ENCODE measurements at regions not wholly inside any gene's neighbourhood (a gene's known extent, or its start where the extent isn't known, plus 50 kb on each side); places are given as distances from the start of the nearest gene placed in this dataset.

- intact Hi-C loops (cut with DNase I): no loop called here
- Histone ChIP-seq H3K4me3 (no peak overlapping the region), H3K27me3 (ENCODE audit: low read depth) (peaks cover 10% of the 10 kb centered on the region), H3K27ac (no peak overlapping the region), H3K36me3 (no peaks in the 10 kb centered on the region), H3K4me1 (peaks cover 5% of the 10 kb centered on the region), H3K9me3 (no peaks in the 10 kb centered on the region)
- TF ChIP-seq CTCF (IDR thresholded peaks at IDR 0.05): no peak
- ATAC-seq (no peak), DNase-seq (no peak)
Observed at GRCh38 chr2:120678251-120678650, 57.4 kb upstream of the GLI2 start.

GRCh38 chr2:120678926-120679325, 56.7 kb upstream of the GLI2 start:
- peaks cover 16% of the 10 kb centered on the region for H3K27me3 ChIP-seq (ENCODE audit: low read depth)
- H3K36me3 ChIP-seq: no peaks in the 10 kb centered on the region
- H3K4me1 ChIP-seq: peaks cover 5% of the 10 kb centered on the region
- DNase-seq (no peak), ATAC-seq (no peak)
- H3K27ac ChIP-seq: no peak overlapping the region
- H3K4me3 ChIP-seq: no peak overlapping the region
- H3K9me3 ChIP-seq: no peaks in the 10 kb centered on the region
- TF ChIP-seq CTCF (IDR thresholded peaks at IDR 0.05): no peak
- intact Hi-C loops (cut with DNase I): no loop called here

- intact Hi-C loops (cut with DNase I): no loop called here
- Histone ChIP-seq H3K9me3 (no peaks in the 10 kb centered on the region), H3K4me3 (no peak overlapping the region), H3K27me3 (ENCODE audit: low read depth) (peaks cover 15% of the 10 kb centered on the region), H3K27ac (no peak overlapping the region), H3K36me3 (no peaks in the 10 kb centered on the region), H3K4me1 (peaks cover 5% of the 10 kb centered on the region)
- DNase-seq (no peak), ATAC-seq (no peak)
- no peak for TF ChIP-seq CTCF (IDR thresholded peaks at IDR 0.05)
Observed at GRCh38 chr2:120679526-120679925, 56.1 kb upstream of the GLI2 start.

- Histone ChIP-seq H3K27me3 (ENCODE audit: low read depth) (peaks cover 15% of the 10 kb centered on the region), H3K36me3 (no peaks in the 10 kb centered on the region), H3K4me1 (peaks cover 5% of the 10 kb centered on the region), H3K27ac (no peak overlapping the region), H3K4me3 (no peak overlapping the region), H3K9me3 (no peaks in the 10 kb centered on the region)
- peak; percentile 85 for ATAC-seq
- DNase-seq: peak; percentile 84
- peak; percentile 35 for TF ChIP-seq CTCF (IDR thresholded peaks at IDR 0.05)
- intact Hi-C loops (cut with DNase I): loop anchor here (5.0 kb wide), 1 partner anchor 338 kb away; no protein-coding TSS in a partner anchor
Observed at GRCh38 chr2:120680136-120680761, 55.4 kb upstream of the GLI2 start.

GRCh38 chr2:120681181-120681580, 54.5 kb upstream of the GLI2 start:
- Histone ChIP-seq H3K27ac (no peak overlapping the region), H3K27me3 (ENCODE audit: low read depth) (peaks cover 15% of the 10 kb centered on the region), H3K4me1 (peaks cover 5% of the 10 kb centered on the region), H3K36me3 (no peaks in the 10 kb centered on the region), H3K4me3 (no peak overlapping the region), H3K9me3 (no peaks in the 10 kb centered on the region)
- intact Hi-C loops (cut with DNase I): loop anchor here (5.0 kb wide), 1 partner anchor 339 kb away; no protein-coding TSS in a partner anchor
- ATAC-seq (no peak), DNase-seq (no peak)
- no peak for TF ChIP-seq CTCF (IDR thresholded peaks at IDR 0.05)
